Body of pancreas (tissue), 4 donors: ENCODE measurements at regions not wholly inside any gene's neighbourhood (a gene's known extent, or its start where the extent isn't known, plus 50 kb on each side); places are given as distances from the start of the nearest gene placed in this dataset.

Experiments used
- ATAC-seq: fragments of 150-250 bp; one replicate; pipeline ENCODE4 v1.9.1; 2016
- DNase-seq, 4 donors: peaks; one replicate each; pipeline ENCODE4 v3.0.0-alpha.2; 2019
- H3K27ac ChIP-seq, 4 donors: fragments of 200-600 bp; sonication (generic); 1 replicate in 3 of 4; 2 replicates in 1 of 4; pipeline versions ENCODE4 v1.5.1 to v1.6.1; 2016 to 2019; ENCODE audit warnings: mild to moderate bottlenecking in 1 of 4, mixed read lengths in 1 of 4, moderate library complexity in 1 of 4
- H3K27me3 ChIP-seq, 2 donors: fragments of 200-600 bp; sonication (generic); one replicate each; pipeline ENCODE4 v1.6.0; 2016; ENCODE audit warnings: mild to moderate bottlenecking in 1 of 2
- H3K36me3 ChIP-seq, 2 donors: fragments of 200-600 bp; sonication (generic); replicated peaks in 1 of 2; 2 replicates each; pipeline ENCODE4 v1.5.1; 2016; ENCODE audit warnings: low read depth in 2 of 2; ENCODE audit not compliant: insufficient read depth in 1 of 2
- H3K4me1 ChIP-seq: fragments of 200-600 bp; sonication (generic); one replicate; pipeline ENCODE4 v1.6.0; 2016
- H3K4me3 ChIP-seq, 2 donors: fragments of 200-600 bp; sonication (generic); 1 replicate in 1 of 2; 2 replicates in 1 of 2; pipeline ENCODE4 v1.5.1; 2016 to 2019
- H3K9me3 ChIP-seq, 3 donors: fragments of 200-600 bp; sonication (generic); 1 replicate in 2 of 3; 2 replicates in 1 of 3; pipeline ENCODE4 v1.5.1; 2016
- POLR2A ChIP-seq, 3 donors: fragments of 450-650 bp; IDR thresholded peaks; one replicate each; pipeline ENCODE4 v1.6.1; 2016; ENCODE audit warnings: antibody characterized with exemption in 3 of 3, mild to moderate bottlenecking in 2 of 3
- WGBS, 2 donors: methylation state at CpG; one replicate each; pipeline ENCODE4 v1.1.5; 2017; 5-methylcytosine and 5-hydroxymethylcytosine counted together
- intact Hi-C: fragments of 100-400 bp; cut with DNase I; formaldehyde crosslinking; loops from one replicate; pipeline ENCODE4 v1.15.1; 2023
- TF ChIP-seq, protein P1 (sequence below), 7 experiments: fragments of 450-650 bp in 4 of 7; fragments of 200-600 bp in 3 of 7; sonication (generic) in 3 of 7; IDR thresholded peaks; one replicate each; pipeline ENCODE4 v1.5.1; 2016 to 2019; ENCODE audit warnings: antibody characterized with exemption in 7 of 7

DNA sequence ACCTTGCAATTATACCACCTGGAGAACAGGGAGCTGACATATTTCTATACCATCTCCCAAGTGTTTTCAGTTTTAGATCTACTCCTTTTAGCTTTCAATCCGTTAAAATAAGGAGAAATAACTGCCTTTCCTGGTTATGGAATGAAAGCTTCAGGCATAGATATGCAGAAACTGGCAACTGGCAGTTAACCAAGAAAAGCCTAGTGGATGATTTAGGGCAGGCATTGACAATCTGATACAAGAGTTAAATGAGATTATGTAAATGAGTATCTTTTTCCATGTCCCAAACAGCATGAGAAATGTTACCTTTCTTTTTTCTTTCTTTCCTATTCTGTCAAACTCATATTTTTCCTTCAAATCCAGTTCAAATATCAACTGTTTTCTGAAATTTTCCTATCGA, 689.1 kb upstream of the DPPA4 start:
- no peak overlapping the region for H3K4me3 ChIP-seq
- no peak overlapping the region for H3K27ac ChIP-seq
- intact Hi-C loops = no loop called here
- peaks cover 0 to 4% (median 0%) of the 10 kb centered on the region in 3 donors for H3K9me3 ChIP-seq
- WGBS, 2 donors = 68 to 69% methylated on average over 2 of the region's 2 CpGs
- no peaks in the 10 kb centered on the region for H3K36me3 ChIP-seq
- no peaks in the 10 kb centered on the region for H3K4me1 ChIP-seq
- TF ChIP-seq, protein P1, sequence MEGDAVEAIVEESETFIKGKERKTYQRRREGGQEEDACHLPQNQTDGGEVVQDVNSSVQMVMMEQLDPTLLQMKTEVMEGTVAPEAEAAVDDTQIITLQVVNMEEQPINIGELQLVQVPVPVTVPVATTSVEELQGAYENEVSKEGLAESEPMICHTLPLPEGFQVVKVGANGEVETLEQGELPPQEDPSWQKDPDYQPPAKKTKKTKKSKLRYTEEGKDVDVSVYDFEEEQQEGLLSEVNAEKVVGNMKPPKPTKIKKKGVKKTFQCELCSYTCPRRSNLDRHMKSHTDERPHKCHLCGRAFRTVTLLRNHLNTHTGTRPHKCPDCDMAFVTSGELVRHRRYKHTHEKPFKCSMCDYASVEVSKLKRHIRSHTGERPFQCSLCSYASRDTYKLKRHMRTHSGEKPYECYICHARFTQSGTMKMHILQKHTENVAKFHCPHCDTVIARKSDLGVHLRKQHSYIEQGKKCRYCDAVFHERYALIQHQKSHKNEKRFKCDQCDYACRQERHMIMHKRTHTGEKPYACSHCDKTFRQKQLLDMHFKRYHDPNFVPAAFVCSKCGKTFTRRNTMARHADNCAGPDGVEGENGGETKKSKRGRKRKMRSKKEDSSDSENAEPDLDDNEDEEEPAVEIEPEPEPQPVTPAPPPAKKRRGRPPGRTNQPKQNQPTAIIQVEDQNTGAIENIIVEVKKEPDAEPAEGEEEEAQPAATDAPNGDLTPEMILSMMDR (IDR thresholded peaks at IDR 0.05) = no peak
- no peak for TF ChIP-seq POLR2A (IDR thresholded peaks at IDR 0.05)
- no peak for ATAC-seq
- DNase-seq = no peak
- no peaks in the 10 kb centered on the region for H3K27me3 ChIP-seq

DNA sequence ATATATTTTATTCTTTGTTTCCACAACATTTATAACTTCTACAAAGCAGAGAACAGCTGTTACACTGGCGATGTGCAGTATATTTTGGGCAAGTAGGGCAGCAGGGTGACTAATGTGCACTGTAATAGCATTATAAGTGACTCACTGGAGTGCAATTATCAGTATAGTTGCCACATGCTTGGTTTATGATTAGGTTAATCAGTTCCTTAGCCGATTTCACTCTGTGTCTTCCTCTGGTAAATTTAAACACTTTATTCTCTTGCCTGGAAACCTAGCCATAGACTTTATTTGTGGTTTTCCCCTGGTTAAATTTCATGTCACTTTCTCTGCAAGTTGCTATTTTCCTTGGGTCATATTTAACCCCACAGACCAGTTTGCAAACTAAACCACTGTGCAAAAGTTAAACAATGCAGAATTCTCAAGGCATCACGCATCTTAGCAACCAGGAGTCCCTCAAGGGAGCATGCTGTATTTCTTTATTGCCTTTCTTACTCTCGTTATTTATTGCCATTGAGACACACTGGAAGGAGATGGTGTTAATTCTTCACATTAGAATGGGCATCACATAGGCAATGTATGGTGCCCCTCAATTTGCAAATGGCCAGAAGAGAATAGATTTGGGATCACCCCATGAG, 690.2 kb upstream of the DPPA4 start:
- Histone ChIP-seq H3K4me1 (no peaks in the 10 kb centered on the region), H3K36me3 (no peaks in the 10 kb centered on the region), H3K9me3 (peaks cover 0 to 4% (median 0%) of the 10 kb centered on the region in 3 donors), H3K27me3 (no peaks in the 10 kb centered on the region), H3K4me3 (no peak overlapping the region), H3K27ac (no peak overlapping the region)
- DNase-seq (no peak), ATAC-seq (no peak)
- 60 to 63% methylated on average over 4 of the region's 4 CpGs for WGBS, 2 donors
- intact Hi-C loops = no loop called here
- TF ChIP-seq POLR2A (IDR thresholded peaks at IDR 0.05) = no peak
- TF ChIP-seq, protein P1 (IDR thresholded peaks at IDR 0.05) = no peak

DNA sequence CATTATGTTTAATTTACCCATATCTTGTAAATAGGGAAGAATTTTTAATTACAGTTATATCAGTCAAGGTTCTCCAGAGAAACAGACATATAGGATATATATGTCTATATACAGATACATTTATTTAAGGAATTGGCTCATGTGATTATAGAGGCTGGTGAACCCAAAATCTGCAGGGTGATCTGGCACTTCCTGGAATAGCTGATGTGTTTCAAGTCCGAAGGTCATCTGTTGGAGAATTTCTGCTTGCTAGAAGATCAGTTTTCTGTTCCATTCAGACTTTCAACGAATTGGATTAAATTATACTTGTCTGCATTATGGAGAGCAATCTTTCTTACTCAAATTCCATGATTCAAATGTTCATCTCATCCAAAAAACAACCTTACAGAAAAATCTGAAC, 694.6 kb upstream of the DPPA4 start:
- Histone ChIP-seq H3K4me1 (no peaks in the 10 kb centered on the region), H3K27me3 (no peaks in the 10 kb centered on the region), H3K4me3 (no peak overlapping the region), H3K36me3 (no peaks in the 10 kb centered on the region), H3K27ac (no peak overlapping the region), H3K9me3 (no peaks in the 10 kb centered on the region)
- intact Hi-C loops = no loop called here
- TF ChIP-seq POLR2A (IDR thresholded peaks at IDR 0.05) = no peak
- TF ChIP-seq, protein P1 (IDR thresholded peaks at IDR 0.05) = no peak
- no peak for ATAC-seq
- no peak for DNase-seq
- WGBS, 2 donors = 34 to 55% methylated on average over 2 of the region's 2 CpGs

DNA sequence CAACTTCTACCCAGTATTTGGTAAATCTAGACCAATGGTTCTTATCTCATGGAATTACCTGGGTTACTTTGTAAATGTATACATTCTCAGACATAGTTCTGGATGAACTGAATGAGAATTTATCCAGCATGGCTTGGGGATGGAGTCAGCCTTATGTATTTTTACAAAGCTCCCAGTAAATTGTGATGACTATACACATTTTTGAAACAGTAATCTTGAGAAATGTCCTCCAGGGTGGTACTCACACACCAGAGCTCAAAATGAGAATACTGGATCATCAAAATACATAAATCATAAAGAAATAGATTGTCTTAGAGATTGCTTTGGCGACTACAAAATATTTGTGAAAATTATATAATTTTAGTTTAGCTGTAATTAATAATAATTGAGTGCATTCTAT, 722.1 kb upstream of the DPPA4 start:
- H3K9me3 ChIP-seq = no peaks in the 10 kb centered on the region
- DNase-seq (no peak), ATAC-seq (no peak)
- H3K36me3 ChIP-seq = no peaks in the 10 kb centered on the region
- no peak overlapping the region for H3K27ac ChIP-seq
- TF ChIP-seq, protein P1 (IDR thresholded peaks at IDR 0.05) = no peak
- TF ChIP-seq POLR2A (IDR thresholded peaks at IDR 0.05) = no peak
- intact Hi-C loops = no loop called here
- H3K27me3 ChIP-seq = no peaks in the 10 kb centered on the region
- H3K4me3 ChIP-seq = no peak overlapping the region
- no peaks in the 10 kb centered on the region for H3K4me1 ChIP-seq
- 51 to 67% methylated on average over 1 of the region's 1 CpG for WGBS, 2 donors

DNA sequence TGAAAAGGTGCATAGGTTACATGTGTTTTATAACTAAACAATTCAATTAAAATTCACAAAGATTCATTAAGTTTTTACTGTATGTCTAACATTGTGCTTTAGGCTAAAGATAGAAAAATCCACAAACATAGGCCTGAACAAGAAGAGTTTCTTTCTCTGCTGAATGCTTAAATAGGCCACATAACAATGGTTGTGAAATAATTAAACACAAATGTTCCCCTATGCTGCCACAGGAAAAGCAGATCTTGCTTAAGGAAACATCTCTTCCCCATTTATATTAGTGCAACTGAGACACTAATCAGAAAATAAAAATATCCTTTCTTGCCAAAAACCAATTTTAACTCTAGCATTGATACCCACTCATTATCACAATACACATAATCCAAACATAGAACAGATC, 725.4 kb upstream of the DPPA4 start:
- TF ChIP-seq, protein P1 (IDR thresholded peaks at IDR 0.05) = no peak
- TF ChIP-seq POLR2A (IDR thresholded peaks at IDR 0.05) = no peak
- no peak overlapping the region for H3K4me3 ChIP-seq
- H3K27ac ChIP-seq = no peak overlapping the region
- intact Hi-C loops = no loop called here
- no peak for ATAC-seq
- H3K4me1 ChIP-seq = no peaks in the 10 kb centered on the region
- no peak for DNase-seq
- no peaks in the 10 kb centered on the region for H3K9me3 ChIP-seq
- H3K27me3 ChIP-seq = no peaks in the 10 kb centered on the region
- no peaks in the 10 kb centered on the region for H3K36me3 ChIP-seq
